DND-41 (cell line): ENCODE measurements at regions not wholly inside any gene's neighbourhood (a gene's known extent, or its start where the extent isn't known, plus 50 kb on each side); places are given as distances from the start of the nearest gene placed in this dataset.

Source experiments
- ATAC-seq: fragments of 200-7000 bp; cut with Tn5 transposase; 3 replicates; pipeline ENCODE4 v1.9.1; 2021; ENCODE audit warnings: low read depth; ENCODE audit not compliant: insufficient read depth
- DNase-seq: peaks from one replicate; pipeline ENCODE4 v3.0.0-alpha.2; 2020
- H2AFZ ChIP-seq: 2 replicates; pipeline ENCODE4 v1.6.0; 2012; ENCODE audit warnings: low read depth, low read length
- H3K27ac ChIP-seq: 2 replicates; pipeline ENCODE4 v1.5.1; 2012; ENCODE audit warnings: low read length, inconsistent platforms
- H3K27me3 ChIP-seq: fragments of 200-600 bp; sonication (generic); 2 replicates; pipeline ENCODE4 v1.6.0; 2012; ENCODE audit warnings: low read length, mild to moderate bottlenecking, inconsistent platforms; ENCODE audit not compliant: insufficient read depth, poor library complexity
- H3K36me3 ChIP-seq: 2 replicates; pipeline ENCODE4 v1.5.1; 2012; ENCODE audit warnings: low read length, inconsistent platforms; ENCODE audit not compliant: insufficient read depth
- H3K4me1 ChIP-seq: 2 replicates; pipeline ENCODE4 v1.5.1; 2012; ENCODE audit warnings: mild to moderate bottlenecking, low read length; ENCODE audit not compliant: insufficient read depth
- H3K4me2 ChIP-seq: 2 replicates; pipeline ENCODE4 v1.6.0; 2012; ENCODE audit warnings: mild to moderate bottlenecking, moderate library complexity, low read length, inconsistent platforms; ENCODE audit not compliant: insufficient read depth
- H3K4me3 ChIP-seq, 2 experiments: fragments of 200-600 bp in 1 of 2; shearing (Covaris generic) in 1 of 2; 2 replicates each; pipeline ENCODE4 v1.5.1; 2012 to 2016; ENCODE audit warnings: inconsistent platforms in 2 of 2, low read length in 2 of 2, mild to moderate bottlenecking in 2 of 2, low read depth in 1 of 2, moderate library complexity in 1 of 2
- H3K79me2 ChIP-seq: 2 replicates; pipeline ENCODE4 v1.6.0; 2012; ENCODE audit warnings: low read length, inconsistent platforms; ENCODE audit not compliant: insufficient read depth
- H3K9ac ChIP-seq: 2 replicates; pipeline ENCODE4 v1.6.0; 2012; ENCODE audit warnings: low read depth, mild to moderate bottlenecking, inconsistent platforms, low read length, moderate library complexity
- H3K9me3 ChIP-seq: 2 replicates; pipeline ENCODE4 v1.5.1; 2012; ENCODE audit warnings: low read length, moderate library complexity, mild to moderate bottlenecking, inconsistent platforms; ENCODE audit not compliant: insufficient read depth, severe bottlenecking
- H4K20me1 ChIP-seq: 2 replicates; pipeline ENCODE4 v1.6.0; 2012; ENCODE audit warnings: low read length; ENCODE audit not compliant: insufficient read depth
- EZH2 ChIP-seq: IDR thresholded peaks from 3 replicates; pipeline ENCODE4 v1.6.1; 2012; ENCODE audit warnings: borderline replicate concordance, low read depth, mild to moderate bottlenecking, moderate library complexity, low read length, inconsistent platforms; ENCODE audit not compliant: severe bottlenecking
- TF ChIP-seq, protein P1 (sequence below): IDR thresholded peaks from 2 replicates; pipeline ENCODE4 v1.5.1; 2012; ENCODE audit warnings: borderline replicate concordance, low read length, moderate library complexity, mild to moderate bottlenecking; ENCODE audit not compliant: poor library complexity, severe bottlenecking; ENCODE audit errors: extremely low read depth

DNA sequence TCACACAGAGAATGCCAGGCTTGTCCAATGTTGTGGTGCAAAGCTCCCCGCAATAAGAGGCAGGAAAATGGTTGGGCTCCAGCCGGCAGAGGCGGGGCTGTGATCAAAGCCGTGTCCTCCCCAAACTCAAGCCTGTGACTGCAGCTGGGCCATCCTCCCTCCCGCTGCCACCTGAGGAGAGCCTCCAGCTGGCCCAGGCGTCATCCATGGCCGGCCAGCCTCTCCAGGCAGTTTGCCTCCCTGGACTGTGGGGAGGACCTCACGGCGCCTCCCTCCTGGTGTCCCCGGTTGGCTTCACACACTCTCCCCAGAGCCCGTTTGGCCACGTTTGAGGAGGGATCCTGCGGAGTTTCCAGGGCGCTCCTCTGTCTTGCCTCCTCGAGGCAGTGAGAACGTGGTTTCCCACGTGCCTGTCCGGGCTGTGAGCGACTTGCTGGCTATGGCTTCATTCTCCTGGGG is 134.1 kb downstream of the IRF8 start:
- Histone ChIP-seq H3K27me3 (no peaks in the 10 kb centered on the region), H3K4me1 (no peaks in the 10 kb centered on the region), H4K20me1 (no peaks in the 10 kb centered on the region), H3K4me2 (no peak overlapping the region), H2AFZ (no peak overlapping the region), H3K4me3 (no peak overlapping the region), H3K9me3 (no peaks in the 10 kb centered on the region), H3K79me2 (no peaks in the 10 kb centered on the region), H3K9ac (no peak overlapping the region), H3K36me3 (no peaks in the 10 kb centered on the region), H3K27ac (no peak overlapping the region)
- no peak for TF ChIP-seq EZH2
- TF ChIP-seq, protein P1, sequence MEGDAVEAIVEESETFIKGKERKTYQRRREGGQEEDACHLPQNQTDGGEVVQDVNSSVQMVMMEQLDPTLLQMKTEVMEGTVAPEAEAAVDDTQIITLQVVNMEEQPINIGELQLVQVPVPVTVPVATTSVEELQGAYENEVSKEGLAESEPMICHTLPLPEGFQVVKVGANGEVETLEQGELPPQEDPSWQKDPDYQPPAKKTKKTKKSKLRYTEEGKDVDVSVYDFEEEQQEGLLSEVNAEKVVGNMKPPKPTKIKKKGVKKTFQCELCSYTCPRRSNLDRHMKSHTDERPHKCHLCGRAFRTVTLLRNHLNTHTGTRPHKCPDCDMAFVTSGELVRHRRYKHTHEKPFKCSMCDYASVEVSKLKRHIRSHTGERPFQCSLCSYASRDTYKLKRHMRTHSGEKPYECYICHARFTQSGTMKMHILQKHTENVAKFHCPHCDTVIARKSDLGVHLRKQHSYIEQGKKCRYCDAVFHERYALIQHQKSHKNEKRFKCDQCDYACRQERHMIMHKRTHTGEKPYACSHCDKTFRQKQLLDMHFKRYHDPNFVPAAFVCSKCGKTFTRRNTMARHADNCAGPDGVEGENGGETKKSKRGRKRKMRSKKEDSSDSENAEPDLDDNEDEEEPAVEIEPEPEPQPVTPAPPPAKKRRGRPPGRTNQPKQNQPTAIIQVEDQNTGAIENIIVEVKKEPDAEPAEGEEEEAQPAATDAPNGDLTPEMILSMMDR, result no peak
- ATAC-seq (no peak), DNase-seq (no peak)

DNA sequence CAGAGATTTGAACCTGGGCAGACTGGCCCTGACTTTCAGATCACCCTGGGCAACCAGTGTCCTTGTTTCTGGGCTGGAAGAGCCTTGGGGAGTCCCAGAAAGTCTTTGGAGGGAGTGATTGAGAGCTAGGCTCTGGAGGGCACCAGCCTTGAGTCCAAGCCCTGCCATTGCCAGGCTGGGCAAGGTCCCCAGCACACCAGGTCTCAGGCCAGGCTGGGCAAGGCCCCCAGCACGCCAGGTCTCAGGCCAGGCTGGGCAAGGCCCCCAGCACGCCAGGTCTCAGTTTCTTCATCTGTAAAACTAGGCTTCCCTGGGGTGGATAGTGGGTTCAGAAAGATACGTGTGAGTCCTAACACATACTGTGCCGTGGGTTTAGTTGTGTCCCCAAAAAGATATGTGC is 135.0 kb downstream of the IRF8 start:
- Histone ChIP-seq H3K27ac (no peak overlapping the region), H2AFZ (no peak overlapping the region), H3K9ac (no peak overlapping the region), H3K4me2 (no peak overlapping the region), H3K4me1 (no peaks in the 10 kb centered on the region), H3K9me3 (no peaks in the 10 kb centered on the region), H3K4me3 (no peak overlapping the region), H4K20me1 (no peaks in the 10 kb centered on the region), H3K79me2 (no peaks in the 10 kb centered on the region), H3K27me3 (no peaks in the 10 kb centered on the region), H3K36me3 (no peaks in the 10 kb centered on the region)
- TF ChIP-seq EZH2, result no peak
- TF ChIP-seq, protein P1, result no peak
- no peak for ATAC-seq
- DNase-seq, result no peak

DNA sequence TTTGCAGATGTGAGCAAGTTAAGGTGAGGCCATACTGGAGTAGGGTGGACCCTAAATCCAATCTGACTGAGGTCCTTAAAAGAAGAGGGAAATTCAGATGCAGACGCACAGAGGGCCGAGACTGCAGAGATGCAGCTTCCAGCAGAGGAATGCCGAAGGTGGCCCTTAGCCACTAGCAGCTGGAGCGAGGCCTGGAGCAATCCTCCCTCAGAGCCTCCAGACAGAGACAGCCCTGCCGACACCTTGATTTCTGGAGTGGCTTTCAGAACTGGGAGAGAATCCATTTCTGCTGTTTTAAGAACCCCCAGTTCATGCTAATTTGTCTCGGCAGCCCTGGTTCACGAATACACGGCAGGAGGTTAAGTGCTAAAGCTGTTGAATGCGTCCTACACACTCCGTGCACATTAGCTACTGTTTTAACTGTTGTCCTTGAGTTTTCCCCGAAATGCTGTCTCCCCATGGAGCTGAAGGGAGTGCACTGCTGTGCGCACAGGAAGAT is 135.5 kb downstream of the IRF8 start:
- Histone ChIP-seq H3K27ac (no peak overlapping the region), H2AFZ (no peak overlapping the region), H3K4me3 (no peak overlapping the region), H4K20me1 (no peaks in the 10 kb centered on the region), H3K4me2 (no peak overlapping the region), H3K9me3 (no peaks in the 10 kb centered on the region), H3K9ac (no peak overlapping the region), H3K27me3 (peaks cover 2% of the 10 kb centered on the region), H3K4me1 (no peaks in the 10 kb centered on the region), H3K79me2 (no peaks in the 10 kb centered on the region), H3K36me3 (no peaks in the 10 kb centered on the region)
- TF ChIP-seq, protein P1, result no peak
- TF ChIP-seq EZH2, result no peak
- ATAC-seq (no peak), DNase-seq (no peak)

DNA sequence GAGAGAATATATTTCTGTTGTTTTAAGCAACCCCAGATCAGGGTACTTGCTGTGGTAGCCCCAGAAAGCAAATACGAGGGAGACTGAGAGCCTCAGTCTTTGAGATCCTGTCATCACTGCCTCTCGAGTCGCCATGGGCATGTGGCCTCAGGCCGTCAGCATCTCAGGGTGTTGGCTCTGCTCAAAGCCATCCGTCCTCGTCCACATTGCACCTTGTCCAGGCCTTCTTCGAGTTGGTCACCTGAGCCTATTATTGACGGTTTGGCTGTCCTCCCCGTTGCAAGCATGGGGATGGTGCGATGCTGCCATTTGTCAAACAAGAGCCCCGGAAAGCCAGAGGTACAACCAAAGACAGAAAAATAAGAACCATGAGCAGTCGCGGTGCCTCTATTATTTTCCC is 136.9 kb downstream of the IRF8 start:
- no peak overlapping the region for H3K4me2 ChIP-seq
- H3K27me3 ChIP-seq, result peaks cover 7% of the 10 kb centered on the region
- no peaks in the 10 kb centered on the region for H4K20me1 ChIP-seq
- H2AFZ ChIP-seq, result no peak overlapping the region
- no peak overlapping the region for H3K9ac ChIP-seq
- ATAC-seq (no peak), DNase-seq (no peak)
- H3K36me3 ChIP-seq, result no peaks in the 10 kb centered on the region
- no peak for TF ChIP-seq EZH2
- TF ChIP-seq, protein P1, result no peak
- H3K79me2 ChIP-seq, result no peaks in the 10 kb centered on the region
- no peak overlapping the region for H3K4me3 ChIP-seq
- H3K27ac ChIP-seq, result no peak overlapping the region
- no peaks in the 10 kb centered on the region for H3K9me3 ChIP-seq
- H3K4me1 ChIP-seq, result no peaks in the 10 kb centered on the region
